Smooth muscle cell (in vitro differentiated cells): ENCODE measurements at regions not wholly inside any gene's neighbourhood (a gene's known extent, or its start where the extent isn't known, plus 50 kb on each side); places are given as distances from the start of the nearest gene placed in this dataset.

Experiments used
- DNase-seq: peaks from one replicate; lab custom pipeline; 2025; ENCODE audit not compliant: unreplicated experiment; lab: John Stamatoyannopoulos, UW
- H2AFZ ChIP-seq: fragments of 200-600 bp; sonication (generic); 2 replicates; pipeline ENCODE4 v1.6.0; 2016; ENCODE audit warnings: antibody characterized with exemption, low read depth, mild to moderate bottlenecking
- H3F3A ChIP-seq: fragments of 200-600 bp; sonication (generic); 2 replicates; pipeline ENCODE4 v1.6.0; 2017; ENCODE audit warnings: antibody characterized with exemption, low read depth
- H3K27ac ChIP-seq: fragments of 200-600 bp; sonication (generic); 2 replicates; pipeline ENCODE4 v1.5.1; 2016; ENCODE audit warnings: low read depth, mild to moderate bottlenecking
- H3K27me3 ChIP-seq: fragments of 200-600 bp; sonication (generic); 2 replicates; pipeline ENCODE4 v1.6.1; 2016; ENCODE audit warnings: low read depth, mild to moderate bottlenecking
- H3K36me3 ChIP-seq: fragments of 200-600 bp; sonication (generic); 2 replicates; pipeline ENCODE4 v1.5.1; 2016; ENCODE audit warnings: low read depth
- H3K4me1 ChIP-seq: fragments of 200-600 bp; sonication (generic); 2 replicates; pipeline ENCODE4 v1.5.1; 2016; ENCODE audit warnings: low read depth
- H3K4me2 ChIP-seq: fragments of 200-600 bp; sonication (generic); 2 replicates; pipeline ENCODE4 v1.6.0; 2016; ENCODE audit warnings: mild to moderate bottlenecking
- H3K4me3 ChIP-seq: fragments of 200-600 bp; sonication (generic); 2 replicates; pipeline ENCODE4 v1.5.1; 2016; ENCODE audit warnings: mild to moderate bottlenecking
- H3K79me2 ChIP-seq: fragments of 200-600 bp; sonication (generic); 2 replicates; pipeline ENCODE4 v1.6.0; 2016; ENCODE audit warnings: low read depth, mild to moderate bottlenecking
- H3K9ac ChIP-seq: fragments of 200-600 bp; sonication (generic); 2 replicates; pipeline ENCODE4 v1.6.0; 2016; ENCODE audit warnings: low read depth
- H3K9me3 ChIP-seq: fragments of 200-600 bp; sonication (generic); replicated peaks from 2 replicates; pipeline ENCODE4 v1.5.1; 2016; ENCODE audit warnings: low read depth
- H4K20me1 ChIP-seq: fragments of 200-600 bp; sonication (generic); 2 replicates; pipeline ENCODE4 v1.6.0; 2016; ENCODE audit warnings: low read depth
- WGBS: methylation state at CpG from one replicate; pipeline ENCODE4 v1.1.7; 2016; ENCODE audit warnings: low lambda C conversion rate; 5-methylcytosine and 5-hydroxymethylcytosine counted together
- TF ChIP-seq, protein P1 (sequence below): fragments of 200-600 bp; sonication (generic); IDR thresholded peaks from 2 replicates; pipeline ENCODE4 v1.5.1; 2017; ENCODE audit warnings: borderline replicate concordance, mild to moderate bottlenecking, antibody characterized with exemption; ENCODE audit not compliant: insufficient read depth, poor library complexity, severe bottlenecking

DNA sequence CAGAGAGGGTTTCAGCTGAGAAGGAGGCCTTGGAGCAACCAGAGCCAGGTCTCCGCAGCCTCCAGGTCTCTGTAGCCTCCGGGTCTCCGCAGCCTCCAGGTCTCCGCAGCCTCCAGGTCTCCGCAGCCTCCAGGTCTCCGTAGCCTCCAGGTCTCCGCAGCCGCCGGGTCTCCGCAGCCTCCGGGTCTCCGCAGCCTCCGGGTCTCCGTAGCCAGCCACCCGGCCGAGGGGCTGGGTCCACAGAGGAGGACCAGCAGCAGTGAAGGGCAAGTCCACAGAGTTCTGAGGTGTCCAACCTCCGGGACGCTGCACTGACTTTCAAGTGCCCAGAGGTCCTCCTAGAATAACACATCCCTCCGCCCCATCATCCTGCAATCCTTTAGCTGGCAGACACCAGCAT is 221.0 kb downstream of the RBFOX3 start:
- Histone ChIP-seq H4K20me1 (no peaks in the 10 kb centered on the region), H3K4me3 (no peak overlapping the region), H3K9ac (no peak overlapping the region), H3F3A (no peaks in the 10 kb centered on the region), H3K27ac (no peak overlapping the region), H3K27me3 (peaks cover 45% of the 10 kb centered on the region), H3K9me3 (no peaks in the 10 kb centered on the region), H3K4me2 (no peak overlapping the region), H3K4me1 (no peaks in the 10 kb centered on the region), H3K36me3 (no peaks in the 10 kb centered on the region), H2AFZ (no peak overlapping the region), H3K79me2 (no peaks in the 10 kb centered on the region)
- WGBS, result 95% methylated on average over 19 of the region's 19 CpGs
- DNase-seq, result no peak
- TF ChIP-seq, protein P1, sequence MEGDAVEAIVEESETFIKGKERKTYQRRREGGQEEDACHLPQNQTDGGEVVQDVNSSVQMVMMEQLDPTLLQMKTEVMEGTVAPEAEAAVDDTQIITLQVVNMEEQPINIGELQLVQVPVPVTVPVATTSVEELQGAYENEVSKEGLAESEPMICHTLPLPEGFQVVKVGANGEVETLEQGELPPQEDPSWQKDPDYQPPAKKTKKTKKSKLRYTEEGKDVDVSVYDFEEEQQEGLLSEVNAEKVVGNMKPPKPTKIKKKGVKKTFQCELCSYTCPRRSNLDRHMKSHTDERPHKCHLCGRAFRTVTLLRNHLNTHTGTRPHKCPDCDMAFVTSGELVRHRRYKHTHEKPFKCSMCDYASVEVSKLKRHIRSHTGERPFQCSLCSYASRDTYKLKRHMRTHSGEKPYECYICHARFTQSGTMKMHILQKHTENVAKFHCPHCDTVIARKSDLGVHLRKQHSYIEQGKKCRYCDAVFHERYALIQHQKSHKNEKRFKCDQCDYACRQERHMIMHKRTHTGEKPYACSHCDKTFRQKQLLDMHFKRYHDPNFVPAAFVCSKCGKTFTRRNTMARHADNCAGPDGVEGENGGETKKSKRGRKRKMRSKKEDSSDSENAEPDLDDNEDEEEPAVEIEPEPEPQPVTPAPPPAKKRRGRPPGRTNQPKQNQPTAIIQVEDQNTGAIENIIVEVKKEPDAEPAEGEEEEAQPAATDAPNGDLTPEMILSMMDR, result no peak

DNA sequence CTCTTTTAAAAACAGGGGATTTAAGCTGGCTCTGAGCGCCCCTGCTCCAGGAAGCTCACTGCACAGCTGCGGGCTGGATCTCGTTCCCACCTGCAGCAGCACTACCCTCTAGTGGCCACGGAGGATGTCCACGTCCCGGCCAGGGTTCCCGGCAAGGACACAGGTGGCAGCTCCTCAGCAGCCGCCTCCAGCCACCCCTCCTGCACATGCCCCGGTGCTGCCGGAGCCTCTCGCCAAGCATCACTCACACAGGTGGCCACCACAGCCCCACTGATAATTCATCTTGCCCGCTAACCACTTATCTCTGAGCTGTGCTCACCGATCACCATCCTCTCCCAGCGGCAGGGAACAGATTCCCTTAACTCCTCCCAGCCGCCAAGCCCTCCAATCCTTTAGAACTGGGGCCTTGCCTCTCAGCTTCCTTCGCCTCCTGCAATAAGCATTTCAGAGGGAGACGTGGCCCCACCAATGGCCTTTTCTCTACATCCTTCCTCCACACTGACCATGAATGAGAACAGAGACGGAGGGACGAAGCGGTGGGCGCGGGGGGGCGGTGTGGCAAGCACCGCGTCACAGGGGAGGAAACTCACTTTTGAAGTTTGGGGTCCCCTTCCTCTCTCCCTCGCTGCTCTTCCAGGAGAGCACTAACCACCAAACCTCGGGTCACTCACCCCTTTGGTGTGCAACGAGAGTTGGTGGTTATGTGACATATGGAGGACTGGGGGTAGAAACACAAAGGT is 222.1 kb downstream of the RBFOX3 start:
- H3F3A ChIP-seq, result no peaks in the 10 kb centered on the region
- no peaks in the 10 kb centered on the region for H3K9me3 ChIP-seq
- no peaks in the 10 kb centered on the region for H4K20me1 ChIP-seq
- no peaks in the 10 kb centered on the region for H3K4me1 ChIP-seq
- DNase-seq, result no peak
- H3K4me2 ChIP-seq, result no peak overlapping the region
- peaks cover 41% of the 10 kb centered on the region for H3K27me3 ChIP-seq
- TF ChIP-seq, protein P1, result peak; percentile 55
- H3K4me3 ChIP-seq, result no peak overlapping the region
- H3K9ac ChIP-seq, result no peak overlapping the region
- H3K36me3 ChIP-seq, result no peaks in the 10 kb centered on the region
- H2AFZ ChIP-seq, result no peak overlapping the region
- H3K79me2 ChIP-seq, result no peaks in the 10 kb centered on the region
- 59% methylated on average over 28 of the region's 28 CpGs for WGBS
- H3K27ac ChIP-seq, result no peak overlapping the region

DNA sequence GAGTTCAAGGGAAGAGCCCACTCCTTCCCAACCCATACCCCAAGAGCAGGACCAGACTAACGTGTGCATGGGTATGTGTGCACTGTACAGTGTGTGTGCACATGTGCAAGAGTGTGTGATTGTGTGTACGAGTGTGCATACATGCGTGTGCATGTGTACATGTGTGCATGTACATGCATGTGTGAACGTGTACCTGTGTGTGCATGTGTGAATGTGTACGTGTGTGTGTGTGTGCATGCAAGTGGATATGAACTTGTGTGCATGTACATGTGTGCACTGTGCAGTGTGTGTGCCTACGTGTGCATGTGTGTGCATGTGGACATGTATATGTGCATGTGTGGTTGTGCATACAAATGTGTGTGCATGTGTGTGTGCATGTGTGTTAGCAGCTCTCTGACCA is 223.1 kb downstream of the RBFOX3 start:
- Histone ChIP-seq H3K27me3 (peaks cover 37% of the 10 kb centered on the region), H3K9me3 (no peaks in the 10 kb centered on the region), H3K4me1 (no peaks in the 10 kb centered on the region), H3F3A (no peaks in the 10 kb centered on the region), H2AFZ (no peak overlapping the region), H3K79me2 (no peaks in the 10 kb centered on the region), H3K4me2 (no peak overlapping the region), H3K9ac (no peak overlapping the region), H3K4me3 (no peak overlapping the region), H3K36me3 (no peaks in the 10 kb centered on the region), H3K27ac (no peak overlapping the region), H4K20me1 (no peaks in the 10 kb centered on the region)
- 62% methylated on average over 6 of the region's 6 CpGs for WGBS
- TF ChIP-seq, protein P1, result no peak
- DNase-seq, result no peak
